GM10266 (cell line): ENCODE measurements at regions not wholly inside any gene's neighbourhood (a gene's known extent, or its start where the extent isn't known, plus 50 kb on each side); places are given as distances from the start of the nearest gene placed in this dataset.
"Not testable (repeated sequence)": the region's sequence is repeated elsewhere in the genome, so short reads cannot be mapped to it uniquely, and the experiment has no call there.

Experiments used
- DNase-seq: peaks from one replicate; pipeline ENCODE4 v3.0.0; 2012; ENCODE audit errors: extremely low spot score
- TF ChIP-seq, protein P1 (sequence below): IDR thresholded peaks from 2 replicates; pipeline ENCODE4 v1.5.1; 2012; ENCODE audit warnings: mild to moderate bottlenecking, low read depth; ENCODE audit not compliant: control insufficient read depth, insufficient read depth; ENCODE audit errors: missing control alignments

DNA sequence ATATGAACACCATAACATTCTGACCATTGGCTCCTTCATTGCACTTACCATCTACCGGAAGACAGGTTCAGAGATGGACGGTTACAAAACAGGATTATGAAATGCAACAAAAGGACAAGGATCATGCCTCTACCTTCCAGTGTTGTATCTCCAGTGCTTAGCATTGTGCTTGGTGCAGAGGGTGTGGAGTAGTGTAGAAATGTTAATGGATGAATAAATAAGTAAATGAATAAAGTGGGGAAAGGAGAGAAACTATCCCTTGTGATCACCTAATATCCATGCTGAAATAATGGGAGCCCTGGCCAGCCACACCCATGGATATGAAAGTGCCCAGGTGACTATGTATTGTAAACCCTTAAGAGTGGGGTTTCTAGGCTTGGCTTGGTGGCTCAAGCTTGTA lies 344.8 kb upstream of the LMCD1 start:
- no peak for DNase-seq
- TF ChIP-seq, protein P1, sequence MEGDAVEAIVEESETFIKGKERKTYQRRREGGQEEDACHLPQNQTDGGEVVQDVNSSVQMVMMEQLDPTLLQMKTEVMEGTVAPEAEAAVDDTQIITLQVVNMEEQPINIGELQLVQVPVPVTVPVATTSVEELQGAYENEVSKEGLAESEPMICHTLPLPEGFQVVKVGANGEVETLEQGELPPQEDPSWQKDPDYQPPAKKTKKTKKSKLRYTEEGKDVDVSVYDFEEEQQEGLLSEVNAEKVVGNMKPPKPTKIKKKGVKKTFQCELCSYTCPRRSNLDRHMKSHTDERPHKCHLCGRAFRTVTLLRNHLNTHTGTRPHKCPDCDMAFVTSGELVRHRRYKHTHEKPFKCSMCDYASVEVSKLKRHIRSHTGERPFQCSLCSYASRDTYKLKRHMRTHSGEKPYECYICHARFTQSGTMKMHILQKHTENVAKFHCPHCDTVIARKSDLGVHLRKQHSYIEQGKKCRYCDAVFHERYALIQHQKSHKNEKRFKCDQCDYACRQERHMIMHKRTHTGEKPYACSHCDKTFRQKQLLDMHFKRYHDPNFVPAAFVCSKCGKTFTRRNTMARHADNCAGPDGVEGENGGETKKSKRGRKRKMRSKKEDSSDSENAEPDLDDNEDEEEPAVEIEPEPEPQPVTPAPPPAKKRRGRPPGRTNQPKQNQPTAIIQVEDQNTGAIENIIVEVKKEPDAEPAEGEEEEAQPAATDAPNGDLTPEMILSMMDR: no peak

DNA sequence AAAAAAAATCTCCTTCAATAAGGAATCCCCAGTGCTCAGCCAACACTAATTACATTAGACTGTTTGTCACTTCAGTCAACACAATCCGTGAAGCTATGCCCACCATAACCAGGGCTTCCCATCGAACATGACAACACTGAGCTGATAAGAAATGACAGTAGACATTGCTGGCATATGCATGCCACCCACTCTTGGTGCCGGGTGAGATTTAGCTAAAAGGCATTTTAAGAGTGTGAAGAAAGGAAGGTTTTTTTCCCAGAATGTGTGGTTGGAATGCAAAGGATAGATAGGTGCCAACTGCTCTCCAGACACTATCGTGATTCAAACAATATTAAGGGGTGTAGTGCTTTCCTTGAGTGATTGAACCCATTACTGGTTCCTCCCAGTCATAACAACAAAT lies 344.0 kb upstream of the LMCD1 start:
- no peak for DNase-seq
- TF ChIP-seq, protein P1: no peak

DNA sequence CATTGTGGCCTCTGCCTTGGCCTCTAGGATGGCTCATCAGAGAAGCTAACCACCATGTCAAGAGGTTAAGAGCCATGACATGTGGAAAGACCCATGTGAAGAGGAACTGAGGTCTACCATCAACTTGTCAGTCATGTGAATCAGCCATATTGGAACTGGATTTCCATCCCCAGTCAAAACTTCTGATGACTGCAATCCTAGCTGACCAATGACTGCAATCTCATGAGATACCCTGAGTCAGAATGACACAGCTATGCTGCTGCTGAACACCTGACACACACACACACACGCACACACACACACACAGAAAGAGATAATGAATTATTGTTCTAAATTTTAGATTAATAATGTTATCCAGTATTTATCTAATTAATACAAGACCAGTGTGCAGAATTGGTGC lies 337.5 kb upstream of the LMCD1 start:
- TF ChIP-seq, protein P1: no peak
- DNase-seq: no peak

DNA sequence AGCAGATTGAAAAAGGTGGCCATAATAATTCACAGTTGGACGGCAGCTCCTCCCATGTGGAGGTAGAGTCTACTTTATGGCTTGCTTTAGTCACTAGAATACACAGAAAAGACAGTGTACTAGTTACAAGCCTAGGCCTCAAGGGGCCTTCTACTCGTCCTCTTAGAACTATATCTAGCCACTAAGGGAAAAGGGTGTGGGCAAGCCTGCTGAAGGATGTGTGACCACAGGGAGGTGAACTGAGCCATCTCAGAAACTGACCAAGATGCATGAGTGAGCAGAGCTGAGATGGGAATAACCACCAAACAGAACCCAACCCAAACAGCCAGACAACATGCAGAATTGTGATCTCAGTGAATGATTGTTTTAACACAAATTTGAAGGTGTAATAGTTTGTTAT lies 335.6 kb upstream of the LMCD1 start:
- TF ChIP-seq, protein P1: no peak
- no peak for DNase-seq

DNA sequence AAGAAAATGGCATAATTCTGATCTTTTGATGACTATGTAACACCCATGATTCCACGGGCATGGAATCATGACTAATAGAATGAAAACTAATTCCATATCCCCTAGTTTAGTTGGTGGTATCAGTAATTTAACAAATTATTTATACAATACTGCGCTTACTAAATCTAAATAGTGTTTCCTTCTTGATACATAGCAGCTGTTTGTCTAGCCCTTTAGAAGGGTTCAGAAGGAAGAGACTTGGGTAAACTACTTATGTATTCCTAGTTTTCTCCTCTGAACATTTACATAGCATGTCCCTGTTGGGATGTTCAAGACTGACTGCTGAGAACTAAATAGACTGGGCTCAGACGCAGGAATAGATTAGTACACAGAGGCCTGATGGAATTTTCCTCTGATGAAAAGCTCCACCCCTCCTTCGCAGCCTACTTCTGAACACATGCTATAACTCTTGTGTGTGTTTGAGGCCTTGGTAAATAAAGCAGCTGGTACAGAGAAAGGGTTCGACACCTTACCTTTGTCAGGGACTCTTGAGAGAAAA lies 330.6 kb upstream of the LMCD1 start:
- no peak for DNase-seq
- TF ChIP-seq, protein P1: no peak

DNA sequence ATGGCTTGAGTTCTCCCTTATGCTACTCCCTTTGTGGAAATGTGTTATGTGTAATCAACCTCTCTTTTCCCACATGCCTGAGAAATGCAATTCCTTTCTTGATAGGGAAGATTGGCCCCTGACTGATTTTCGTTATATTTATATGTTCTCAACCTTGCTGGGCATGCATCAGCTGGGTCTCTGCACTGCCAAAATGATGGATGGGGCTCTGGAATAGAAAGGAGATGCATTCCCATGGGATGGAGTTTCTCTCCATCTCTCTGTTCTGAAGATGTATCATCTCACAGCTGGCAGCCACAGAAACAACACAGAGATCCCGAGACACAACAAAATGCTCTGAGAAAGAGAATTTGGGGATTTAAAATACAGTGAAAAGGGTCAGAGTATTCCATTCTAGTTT lies 327.7 kb upstream of the LMCD1 start:
- TF ChIP-seq, protein P1: no peak
- no peak for DNase-seq

DNA sequence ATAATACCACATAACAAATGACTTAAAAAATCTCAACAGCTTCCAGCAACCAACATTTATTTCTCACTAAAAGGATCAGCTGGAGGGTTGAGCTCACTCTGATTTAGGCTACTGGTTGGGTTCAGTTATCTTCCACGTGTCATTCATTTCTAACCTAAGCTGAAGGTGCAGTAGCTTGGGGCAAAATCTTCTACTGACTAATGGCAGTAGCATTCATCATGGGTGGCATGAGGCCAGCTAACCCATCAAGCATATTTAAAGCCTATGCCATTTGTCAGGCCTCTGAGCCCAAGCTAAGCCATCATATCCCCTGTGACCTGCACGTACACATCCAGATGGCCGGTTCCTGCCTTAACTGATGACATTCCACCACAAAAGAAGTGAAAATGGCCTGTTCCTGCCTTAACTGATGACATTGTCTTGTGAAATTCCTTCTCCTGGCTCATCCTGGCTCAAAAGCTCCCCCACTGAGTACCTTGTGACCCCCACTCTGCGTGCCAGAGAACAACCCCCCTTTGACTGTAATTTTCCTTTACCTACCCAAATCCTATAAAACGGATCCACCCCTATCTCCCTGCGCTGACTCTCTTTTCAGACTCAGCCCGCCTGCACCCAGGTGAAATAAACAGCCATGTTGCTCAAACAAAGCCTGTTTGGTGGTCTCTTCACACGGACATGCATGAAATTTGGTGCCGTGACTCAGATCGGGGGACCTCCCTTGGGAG lies 324.7 kb upstream of the LMCD1 start:
- not testable (repeated sequence) for DNase-seq

DNA sequence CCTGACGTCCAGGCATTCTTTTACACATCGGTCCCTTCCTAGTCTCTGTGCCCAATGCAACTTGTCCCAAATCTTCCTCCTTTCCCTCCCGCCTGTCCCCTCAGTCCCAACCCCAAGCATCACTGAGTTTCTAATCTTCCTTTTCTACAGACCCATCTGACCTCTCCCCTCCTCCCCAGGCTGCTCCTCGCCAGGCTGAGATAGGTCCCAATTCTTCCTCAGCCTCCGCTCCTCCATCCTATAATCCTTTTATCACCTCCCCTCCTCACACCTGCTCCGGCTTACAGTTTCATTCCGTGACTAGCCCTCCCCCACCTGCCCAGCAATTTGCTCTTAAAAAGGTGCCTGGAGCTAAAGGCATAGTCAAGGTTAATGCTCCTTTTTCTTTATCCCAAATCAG lies 323.1 kb upstream of the LMCD1 start:
- DNase-seq: not testable (repeated sequence)
